ENCODE measurements at regions not wholly inside any gene's neighbourhood (a gene's known extent, or its start where the extent isn't known, plus 50 kb on each side); places are given as distances from the start of the nearest gene placed in this dataset.
"Not testable (repeated sequence)": the region's sequence is repeated elsewhere in the genome, so short reads cannot be mapped to it uniquely, and the experiment has no call there.

DNA sequence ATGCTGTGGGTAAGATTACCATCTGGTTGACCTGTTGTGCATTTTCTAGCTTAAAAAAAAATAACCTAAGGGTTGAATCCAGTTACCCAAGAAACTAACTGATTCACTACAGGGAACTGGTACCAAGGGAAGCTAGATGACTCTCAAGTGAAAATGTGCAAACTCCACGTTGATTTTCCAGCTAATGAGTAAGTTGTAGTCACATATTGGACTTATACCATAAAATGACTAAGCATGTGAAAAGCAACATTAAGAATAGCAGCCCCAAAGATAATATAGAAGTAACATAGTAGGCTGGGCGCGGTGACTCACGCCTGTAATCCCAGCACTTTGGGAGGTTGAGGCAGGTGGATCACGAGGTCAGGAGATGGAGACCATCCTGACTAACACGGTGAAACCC, 270.9 kb downstream of the SPRY1 start:
- no peak for DNase-seq (ENCODE audit: low read depth in 3 of 3, low spot score in 1 of 3)

- no peak for DNase-seq (ENCODE audit: low read depth in 3 of 3, low spot score in 1 of 3)
These were observed 271.4 kb downstream of the SPRY1 start for GRCh38 chr4:123667991-123668390.

DNA sequence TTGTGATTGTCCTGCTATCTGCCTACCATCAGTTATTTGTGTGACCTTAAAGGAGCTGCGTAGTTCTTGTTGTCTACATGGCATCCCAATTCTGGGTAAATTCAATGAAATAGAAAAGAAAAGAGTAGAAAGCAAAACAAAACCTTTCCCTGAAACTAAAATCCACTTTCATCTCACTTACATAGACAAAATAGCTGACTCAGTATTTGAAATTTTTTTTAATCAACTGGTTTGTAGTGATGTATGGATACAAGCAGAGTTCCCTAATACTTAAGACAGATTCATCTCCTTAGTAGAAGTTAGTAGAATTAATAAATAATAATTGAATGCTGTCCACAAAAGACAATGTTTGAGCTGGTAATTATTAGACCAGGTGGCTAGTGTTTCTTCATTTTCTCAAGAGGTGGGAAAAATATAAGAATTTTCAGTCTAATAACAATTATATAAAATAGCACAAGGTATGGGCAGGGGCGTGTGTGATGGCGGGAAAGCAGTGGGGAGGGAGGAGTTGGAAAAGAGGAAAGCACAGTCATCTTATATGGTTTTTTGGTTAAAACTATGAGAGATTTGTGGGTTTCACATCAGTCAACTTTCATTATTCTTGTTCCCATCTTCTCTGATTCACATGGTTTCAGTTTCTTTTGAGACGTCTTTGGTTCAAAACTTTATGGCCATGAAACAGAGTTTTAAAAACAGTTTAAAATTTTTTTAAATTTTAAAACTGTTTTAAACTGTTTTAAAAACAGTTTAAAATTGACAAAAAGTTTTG, 275.2 kb downstream of the SPRY1 start:
- no peak for DNase-seq (ENCODE audit: low read depth in 3 of 3, low spot score in 1 of 3)

GRCh38 chr4:123672987-123673386, 276.4 kb downstream of the SPRY1 start:
- no peak for DNase-seq (ENCODE audit: low read depth in 3 of 3, low spot score in 1 of 3)

DNA sequence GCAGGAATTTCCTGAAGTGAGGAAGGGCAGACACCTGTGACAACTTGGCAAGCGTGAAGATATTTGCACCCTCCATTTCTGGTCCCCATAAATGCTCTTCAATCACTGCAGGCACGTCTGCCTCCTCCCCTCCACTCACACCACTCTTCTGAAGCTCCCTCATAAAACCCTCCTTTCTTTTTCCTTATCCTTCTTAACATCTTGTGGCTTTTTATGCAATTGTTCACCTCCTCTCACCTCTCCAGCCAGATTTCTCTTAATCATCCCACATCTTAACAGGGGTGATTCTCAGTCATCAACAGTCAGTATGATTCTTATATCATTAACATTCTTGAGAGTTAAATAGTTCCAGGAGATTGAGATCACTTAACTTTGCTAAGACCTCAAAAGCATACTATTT, 277.4 kb downstream of the SPRY1 start:
- DNase-seq (ENCODE audit: low read depth in 3 of 3, low spot score in 1 of 3) = no peak

GRCh38 chr4:123674762-123675465, 278.3 kb downstream of the SPRY1 start:
- DNase-seq (ENCODE audit: low read depth in 3 of 3, low spot score in 1 of 3) = no peak

GRCh38 chr4:123675567-123675966, 279.0 kb downstream of the SPRY1 start:
- no peak for DNase-seq (ENCODE audit: low read depth in 3 of 3, low spot score in 1 of 3)

GRCh38 chr4:123676071-123676889, 279.7 kb downstream of the SPRY1 start:
- DNase-seq (ENCODE audit: low read depth in 3 of 3, low spot score in 1 of 3) = no peak

GRCh38 chr4:123676890-123677229, 280.3 kb downstream of the SPRY1 start:
- DNase-seq (ENCODE audit: low read depth in 3 of 3, low spot score in 1 of 3) = no peak

DNA sequence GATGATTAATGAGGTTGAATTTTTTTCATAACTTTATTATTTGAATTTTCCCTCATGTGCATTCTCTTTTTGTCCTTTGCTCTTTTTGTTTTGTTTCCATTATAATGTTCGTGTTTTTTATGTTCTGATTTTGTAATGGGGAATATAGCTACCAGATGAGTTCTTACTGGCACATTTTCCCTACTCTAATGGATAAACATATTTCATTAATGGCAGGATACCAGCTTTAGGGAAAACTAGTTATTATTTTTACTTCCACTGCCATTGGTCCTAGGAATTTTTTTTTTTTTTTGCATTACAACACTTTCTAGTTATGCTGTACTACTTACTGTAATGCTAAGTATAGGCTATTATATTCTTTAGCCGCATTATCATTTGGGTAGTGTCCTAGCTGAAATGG, 286.3 kb downstream of the SPRY1 start:
- no peak for DNase-seq (ENCODE audit: low read depth in 3 of 3, low spot score in 1 of 3)

DNA sequence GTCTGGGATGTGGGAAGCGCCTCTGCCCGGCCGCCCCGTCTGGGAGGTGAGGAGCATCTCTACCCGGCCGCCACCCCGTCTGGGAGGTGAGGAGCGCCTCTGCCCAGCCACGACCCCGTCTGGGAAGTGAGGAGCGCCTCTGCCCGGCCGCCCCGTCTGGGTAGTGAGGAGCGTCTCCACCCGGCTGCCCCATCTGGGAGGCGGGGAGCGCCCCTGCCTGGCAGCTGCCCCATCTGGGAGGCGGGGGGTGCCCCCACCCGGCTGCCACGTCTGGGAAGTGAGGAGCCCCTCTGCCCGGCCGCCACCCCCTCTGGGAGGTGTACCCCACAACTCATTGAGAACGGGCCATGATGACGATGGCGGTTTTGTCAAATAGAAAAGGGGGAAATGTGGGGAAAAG, 288.3 kb downstream of the SPRY1 start:
- DNase-seq (ENCODE audit: low read depth in 3 of 3, low spot score in 1 of 3) = not testable (repeated sequence)

DNA sequence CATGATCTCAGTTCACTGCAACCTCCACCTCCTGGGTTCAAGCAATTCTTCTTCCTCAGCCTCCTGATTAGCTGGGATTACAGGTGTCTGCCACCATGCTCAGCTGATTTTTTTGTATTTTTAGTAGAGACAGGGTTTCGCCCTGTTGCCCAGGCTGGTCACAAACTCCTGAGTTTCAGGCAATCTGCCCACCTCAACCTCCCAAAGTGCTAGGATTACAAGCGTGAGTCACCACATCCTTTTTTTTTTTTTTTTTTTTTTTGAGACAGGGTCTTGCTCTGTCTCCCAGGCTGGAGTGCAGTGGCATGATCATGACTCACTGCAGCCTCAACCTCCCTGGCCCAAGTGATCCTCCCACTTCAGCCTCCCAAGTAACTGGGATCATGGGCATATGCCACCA, 298.9 kb downstream of the SPRY1 start:
- not testable (repeated sequence) for DNase-seq (ENCODE audit: low read depth in 3 of 3, low spot score in 1 of 3)

GRCh38 chr4:123696687-123697086, 300.1 kb downstream of the SPRY1 start:
- DNase-seq (ENCODE audit: low read depth in 3 of 3, low spot score in 1 of 3) = no peak

DNA sequence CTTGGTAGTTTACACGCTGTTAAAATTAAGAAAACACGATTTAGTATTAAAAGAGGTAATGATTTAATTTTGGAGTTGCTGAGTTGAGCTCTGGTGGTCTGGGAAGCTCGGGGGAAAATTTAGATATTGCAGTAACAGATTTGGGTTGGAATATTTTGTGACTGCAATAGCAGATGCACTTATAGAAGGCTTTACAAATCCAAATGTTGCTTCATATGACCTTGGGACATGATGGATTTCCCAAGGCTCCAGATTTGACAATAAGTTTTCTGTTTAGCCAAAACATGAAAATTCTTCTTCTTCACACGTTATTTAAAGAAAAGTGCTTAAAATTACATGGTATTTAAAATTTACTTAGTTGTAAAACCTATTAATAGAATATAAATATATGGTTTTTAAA, 302.0 kb downstream of the SPRY1 start:
- DNase-seq (ENCODE audit: low read depth in 3 of 3, low spot score in 1 of 3) = no peak

DNA sequence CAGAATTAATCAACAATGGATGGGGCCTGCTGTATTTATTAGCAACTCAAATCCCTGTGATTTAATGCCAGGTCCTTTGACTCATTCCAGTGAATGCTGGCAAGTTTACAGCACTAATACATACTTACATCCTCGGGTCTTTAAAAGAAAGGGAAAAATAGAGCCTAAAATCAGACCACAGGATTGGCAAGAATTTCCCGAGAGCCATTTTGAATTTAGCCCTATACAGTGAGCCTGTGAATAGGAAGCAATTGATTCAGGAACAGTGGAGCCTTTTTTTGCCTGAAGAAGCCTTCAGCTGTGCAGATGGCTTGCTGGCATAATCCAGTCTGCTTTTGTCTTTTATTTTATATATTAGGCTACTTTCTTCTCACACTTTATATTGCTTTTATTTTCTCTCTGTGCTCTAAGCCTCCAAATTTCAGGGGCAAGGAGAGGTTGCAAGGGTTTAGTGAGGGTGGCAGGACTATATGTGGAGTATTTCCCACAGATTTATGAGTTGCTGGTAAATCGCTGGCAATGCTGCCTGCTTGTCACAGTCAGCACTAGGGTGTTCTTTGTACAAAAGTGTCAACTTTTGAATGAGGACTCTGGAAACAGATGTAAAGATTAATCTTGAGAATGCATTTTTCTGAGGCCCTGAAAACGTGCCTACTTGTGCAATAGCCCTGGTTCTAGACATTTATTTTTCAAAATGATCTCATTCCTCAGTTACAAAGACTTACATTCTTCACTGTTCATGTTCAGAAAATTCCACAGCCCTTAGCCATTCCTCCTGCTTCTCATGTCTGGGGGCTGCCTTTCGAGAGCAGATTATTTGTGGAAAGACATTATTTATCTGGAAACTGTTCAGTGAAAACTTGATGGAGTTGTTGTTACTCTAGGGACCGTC, 303.5 kb downstream of the SPRY1 start:
- no peak for DNase-seq (ENCODE audit: low read depth in 3 of 3, low spot score in 1 of 3)

GRCh38 chr4:123701131-123701575, 304.6 kb downstream of the SPRY1 start:
- DNase-seq (ENCODE audit: low read depth in 3 of 3, low spot score in 1 of 3) = no peak

GRCh38 chr4:123705419-123705818, 308.8 kb downstream of the SPRY1 start:
- DNase-seq (ENCODE audit: low read depth in 3 of 3, low spot score in 1 of 3) = no peak

- DNase-seq (ENCODE audit: low read depth in 3 of 3, low spot score in 1 of 3) = no peak
These were observed 310.4 kb downstream of the SPRY1 start for GRCh38 chr4:123706973-123707372.

DNA sequence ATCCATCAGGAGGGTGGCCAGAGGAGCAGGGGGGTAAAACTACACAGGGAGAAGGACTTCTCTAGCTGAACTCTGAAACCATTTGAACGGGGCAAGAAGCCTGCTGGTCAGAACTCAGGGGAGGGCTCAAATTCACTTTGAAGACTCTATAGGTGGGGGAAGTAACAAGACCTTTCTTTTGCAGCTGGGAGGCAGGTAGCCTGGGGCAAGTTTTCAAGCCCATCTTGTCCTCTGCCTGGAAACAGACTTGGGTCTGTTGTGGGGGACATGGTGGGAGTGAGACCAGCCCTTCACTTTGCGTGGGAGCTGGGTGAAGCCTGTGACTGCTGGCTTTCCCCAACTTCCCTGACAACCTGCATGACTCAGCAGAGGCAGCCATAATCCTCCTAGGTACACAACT, 312.3 kb downstream of the SPRY1 start:
- DNase-seq (ENCODE audit: low read depth in 3 of 3, low spot score in 1 of 3) = no peak

DNA sequence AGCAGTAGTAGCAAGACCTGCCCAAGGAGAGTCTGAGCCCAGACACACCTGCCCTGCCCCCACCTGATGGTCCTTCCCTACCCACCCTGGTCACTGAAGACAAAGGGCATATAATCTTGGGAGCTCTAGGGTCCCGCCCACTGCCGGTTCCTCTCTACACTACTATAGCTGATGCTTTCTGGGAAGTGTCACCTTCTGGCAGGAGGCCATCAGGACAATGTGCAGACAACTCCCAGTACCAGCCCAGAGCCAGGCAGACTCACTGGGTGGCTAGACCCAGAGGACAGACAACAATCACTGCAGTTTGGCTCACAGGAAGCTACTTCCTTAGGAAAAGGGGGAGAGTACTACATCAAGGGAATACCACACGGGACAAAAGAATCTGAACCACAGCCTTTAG, 312.7 kb downstream of the SPRY1 start:
- DNase-seq (ENCODE audit: low read depth in 3 of 3, low spot score in 1 of 3) = no peak

DNA sequence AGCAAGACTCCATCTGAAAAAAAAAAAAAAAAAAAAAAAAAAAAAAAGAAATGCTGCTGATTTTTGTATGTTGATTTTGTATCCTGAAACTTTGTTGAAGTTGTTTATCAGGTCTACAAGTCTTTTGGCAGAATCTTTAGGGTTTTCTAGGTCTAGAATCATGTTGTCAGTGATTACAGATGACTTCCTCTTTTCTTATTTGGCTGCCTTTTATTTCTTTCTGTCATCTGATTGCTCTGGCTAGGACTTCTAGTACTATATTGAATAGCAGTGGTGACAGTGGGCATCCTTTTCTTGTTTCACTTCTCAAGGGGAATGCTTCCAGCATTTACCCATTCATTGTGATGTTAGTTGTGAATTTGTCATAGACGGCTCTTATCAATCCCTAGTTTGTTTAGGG, 334.4 kb downstream of the SPRY1 start:
- no peak for DNase-seq (ENCODE audit: low read depth in 3 of 3, low spot score in 1 of 3)
